Stomach (tissue), 8 donors: ENCODE measurements at regions not wholly inside any gene's neighbourhood (a gene's known extent, or its start where the extent isn't known, plus 50 kb on each side); places are given as distances from the start of the nearest gene placed in this dataset.

Experiments used
- DNase-seq, 2 donors: peaks; one replicate each; pipeline versions ENCODE4 v3.0.0 to v3.0.0-alpha.2; 2013 to 2019
- H3K27ac ChIP-seq, 5 donors: fragments of 200-600 bp in 4 of 5; sonication (generic) in 4 of 5; one replicate each; pipeline ENCODE4 v1.5.1; 2013 to 2019; ENCODE audit warnings: mild to moderate bottlenecking in 1 of 5, moderate library complexity in 1 of 5
- H3K27me3 ChIP-seq, 3 donors: fragments of 200-600 bp; sonication (generic); one replicate each; pipeline ENCODE4 v1.5.1; 2017 to 2019; ENCODE audit warnings: mixed run types in 1 of 3
- H3K36me3 ChIP-seq, 4 donors: fragments of 200-600 bp; sonication (generic); 1 replicate in 3 of 4; 2 replicates in 1 of 4; pipeline ENCODE4 v1.5.1; 2016 to 2019
- H3K4me1 ChIP-seq, 4 donors: fragments of 200-600 bp; sonication (generic); one replicate each; pipeline ENCODE4 v1.5.1; 2016 to 2019
- H3K4me3 ChIP-seq, 4 donors: fragments of 200-600 bp; sonication (generic) in 3 of 4; one replicate each; pipeline ENCODE4 v1.5.1; 2016 to 2019; ENCODE audit warnings: mild to moderate bottlenecking in 1 of 4
- H3K9me3 ChIP-seq, 4 donors: fragments of 200-600 bp; sonication (generic); one replicate each; pipeline ENCODE4 v1.5.1; 2016 to 2019
- CTCF ChIP-seq, 7 experiments: fragments of 450-650 bp in 4 of 7; fragments of 200-600 bp in 3 of 7; sonication (generic) in 3 of 7; IDR thresholded peaks; one replicate each; pipeline ENCODE4 v1.5.1; 2016 to 2019; ENCODE audit warnings: antibody characterized with exemption in 7 of 7, control low read depth in 2 of 7, mild to moderate bottlenecking in 1 of 7
- EP300 ChIP-seq: sonication (generic); formaldehyde crosslinking; IDR thresholded peaks from one replicate; pipeline ENCODE4 v1.6.1; 2017; ENCODE audit warnings: antibody characterized with exemption
- POLR2A ChIP-seq, 4 donors: fragments of 450-650 bp; IDR thresholded peaks; one replicate each; pipeline ENCODE4 v1.6.1; 2016; ENCODE audit warnings: antibody characterized with exemption in 4 of 4, control low read depth in 2 of 4, mild to moderate bottlenecking in 1 of 4, moderate library complexity in 1 of 4
- POLR2AphosphoS5 ChIP-seq, 3 donors: sonication (generic); formaldehyde crosslinking; IDR thresholded peaks; one replicate each; pipeline ENCODE4 v1.6.1; 2016; ENCODE audit warnings: antibody characterized with exemption in 3 of 3
- WGBS, 5 donors: extraction: QIAGEN DNeasy Blood & Tissue Kit in 3 of 5; methylation state at CpG; one replicate each; pipeline versions ENCODE4 v1.1.5 to v1.1.7; 2013 to 2018; 5-methylcytosine and 5-hydroxymethylcytosine counted together
- intact Hi-C: fragments of 100-400 bp; cut with DNase I; formaldehyde crosslinking; loops from one replicate; pipeline ENCODE4 v1.15.1; 2023; ENCODE audit warnings: low total_unique reads
- donor health status: healthy with polysubstance abuse.
- donor health status: Bipolar disorder and iron deficiency.
- donor health status: healthy.

GRCh38 chr17:77054936-77055335, 85.8 kb upstream of the SEC14L1 start:
- Histone ChIP-seq H3K4me3 (no peak overlapping the region), H3K9me3 (no peaks in the 10 kb centered on the region), H3K36me3 (no peaks in the 10 kb centered on the region), H3K4me1 (peaks cover 0 to 4% (median 0%) of the 10 kb centered on the region in 4 donors), H3K27ac (no peak overlapping the region), H3K27me3 (peaks cover 0 to 91% (median 28%) of the 10 kb centered on the region in 3 donors)
- DNase-seq: no peak
- TF ChIP-seq EP300: no peak
- TF ChIP-seq POLR2A (IDR thresholded peaks at IDR 0.05): no peak
- no peak for TF ChIP-seq POLR2AphosphoS5 (IDR thresholded peaks at IDR 0.05)
- no peak for TF ChIP-seq CTCF (IDR thresholded peaks at IDR 0.05)
- 58 to 71% (median 67%) methylated on average over 6 to 10 of the region's 10 CpGs for WGBS, 5 donors
- intact Hi-C loops: loop anchor here (5.0 kb wide), 1 partner anchor 188 kb away; the partner anchor contains the start of gene MGAT5B

GRCh38 chr17:77055453-77055852, 85.3 kb upstream of the SEC14L1 start:
- intact Hi-C loops: loop anchor here (5.0 kb wide), 1 partner anchor 188 kb away; the partner anchor contains the start of gene MGAT5B
- Histone ChIP-seq H3K27me3 (peaks cover 0 to 91% (median 24%) of the 10 kb centered on the region in 3 donors), H3K4me3 (no peak overlapping the region), H3K27ac (no peak overlapping the region), H3K36me3 (no peaks in the 10 kb centered on the region), H3K9me3 (no peaks in the 10 kb centered on the region), H3K4me1 (peaks cover 0 to 4% (median 0%) of the 10 kb centered on the region in 4 donors)
- WGBS, 5 donors: 79 to 88% (median 82%) methylated on average over 6 to 7 of the region's 7 CpGs
- TF ChIP-seq CTCF (IDR thresholded peaks at IDR 0.05): no peak
- no peak for TF ChIP-seq POLR2AphosphoS5 (IDR thresholded peaks at IDR 0.05)
- TF ChIP-seq EP300: no peak
- no peak for TF ChIP-seq POLR2A (IDR thresholded peaks at IDR 0.05)
- no peak for DNase-seq

GRCh38 chr17:77058016-77058415, 82.8 kb upstream of the SEC14L1 start:
- Histone ChIP-seq H3K4me3 (no peak overlapping the region), H3K27me3 (peaks cover 0 to 78% (median 11%) of the 10 kb centered on the region in 3 donors), H3K9me3 (no peaks in the 10 kb centered on the region), H3K4me1 (peaks cover 0 to 4% (median 0%) of the 10 kb centered on the region in 4 donors), H3K27ac (no peak overlapping the region), H3K36me3 (no peaks in the 10 kb centered on the region)
- 61 to 65% (median 64%) methylated on average over 5 of the region's 5 CpGs for WGBS, 5 donors
- DNase-seq: no peak
- TF ChIP-seq POLR2AphosphoS5 (IDR thresholded peaks at IDR 0.05) (no peak), CTCF (IDR thresholded peaks at IDR 0.05) (no peak), POLR2A (IDR thresholded peaks at IDR 0.05) (no peak), EP300 (no peak)
- intact Hi-C loops: loop anchor here (5.0 kb wide), 1 partner anchor 191 kb away; the partner anchor contains the start of gene MGAT5B

GRCh38 chr17:77061669-77062068, 79.1 kb upstream of the SEC14L1 start:
- no peaks in the 10 kb centered on the region for H3K9me3 ChIP-seq
- no peak overlapping the region for H3K4me3 ChIP-seq
- DNase-seq: no peak
- intact Hi-C loops: no loop called here
- WGBS, 5 donors: 67 to 78% (median 73%) methylated on average over 10 of the region's 10 CpGs
- no peak overlapping the region for H3K27ac ChIP-seq
- H3K4me1 ChIP-seq: no peaks in the 10 kb centered on the region
- peaks cover 0 to 55% (median 3%) of the 10 kb centered on the region in 3 donors for H3K27me3 ChIP-seq
- no peaks in the 10 kb centered on the region for H3K36me3 ChIP-seq
- TF ChIP-seq CTCF (IDR thresholded peaks at IDR 0.05) (no peak), POLR2A (IDR thresholded peaks at IDR 0.05) (no peak), EP300 (no peak), POLR2AphosphoS5 (IDR thresholded peaks at IDR 0.05) (no peak)
